Endothelial cell of umbilical vein (primary cell): ENCODE measurements at regions not wholly inside any gene's neighbourhood (a gene's known extent, or its start where the extent isn't known, plus 50 kb on each side); places are given as distances from the start of the nearest gene placed in this dataset.
"Not testable (repeated sequence)": the region's sequence is repeated elsewhere in the genome, so short reads cannot be mapped to it uniquely, and the experiment has no call there.

Source experiments
- EZH2 ChIP-seq: IDR thresholded peaks from 2 replicates; pipeline ENCODE4 v1.6.1; 2012; ENCODE audit warnings: borderline replicate concordance, low read depth, mild to moderate bottlenecking, moderate library complexity, low read length, inconsistent platforms; ENCODE audit not compliant: severe bottlenecking
- FOS ChIP-seq: IDR thresholded peaks from 2 replicates; pipeline ENCODE4 v1.6.1; 2011; ENCODE audit warnings: mild to moderate bottlenecking, low read length, moderate library complexity, borderline replicate concordance; ENCODE audit not compliant: insufficient read depth
- GATA2 ChIP-seq: IDR thresholded peaks from 2 replicates; pipeline ENCODE4 v1.7.0; 2011; ENCODE audit warnings: low read depth, mild to moderate bottlenecking, moderate library complexity, mixed read lengths, low read length; ENCODE audit not compliant: insufficient read length, insufficient read depth
- JUN ChIP-seq: IDR thresholded peaks from 2 replicates; pipeline ENCODE4 v1.6.1; 2011; ENCODE audit warnings: borderline replicate concordance, low read depth; ENCODE audit not compliant: insufficient read length, insufficient read depth
- MYC ChIP-seq: IDR thresholded peaks from one replicate; pipeline ENCODE4 v1.6.1; 2011; ENCODE audit warnings: mild to moderate bottlenecking, low read depth, low read length
- POLR2A ChIP-seq: IDR thresholded peaks from 2 replicates; pipeline ENCODE4 v1.6.1; 2012; ENCODE audit warnings: low read depth, mild to moderate bottlenecking, control low read depth, low read length
- POLR2AphosphoS5 ChIP-seq: IDR thresholded peaks from 2 replicates; pipeline ENCODE4 v1.6.1; 2012; ENCODE audit warnings: low read depth, mild to moderate bottlenecking, control low read depth, low read length, moderate library complexity; ENCODE audit not compliant: insufficient read depth
- TF ChIP-seq, protein P1 (sequence below), 2 donors: IDR thresholded peaks; 1 replicate in 1 of 2; 2 replicates in 1 of 2; pipeline ENCODE4 v1.5.1; 2011; ENCODE audit warnings: low read length in 2 of 2, mild to moderate bottlenecking in 2 of 2, moderate library complexity in 2 of 2, control low read depth in 1 of 2, inconsistent platforms in 1 of 2, low read depth in 1 of 2; ENCODE audit not compliant: insufficient read depth in 1 of 2; ENCODE audit errors: extremely low read depth in 1 of 2
- TF ChIP-seq, protein P2 (sequence below): IDR thresholded peaks from 2 replicates; pipeline ENCODE4 v1.6.1; 2011; ENCODE audit not compliant: insufficient read depth, insufficient read length

- TF ChIP-seq, protein P1, sequence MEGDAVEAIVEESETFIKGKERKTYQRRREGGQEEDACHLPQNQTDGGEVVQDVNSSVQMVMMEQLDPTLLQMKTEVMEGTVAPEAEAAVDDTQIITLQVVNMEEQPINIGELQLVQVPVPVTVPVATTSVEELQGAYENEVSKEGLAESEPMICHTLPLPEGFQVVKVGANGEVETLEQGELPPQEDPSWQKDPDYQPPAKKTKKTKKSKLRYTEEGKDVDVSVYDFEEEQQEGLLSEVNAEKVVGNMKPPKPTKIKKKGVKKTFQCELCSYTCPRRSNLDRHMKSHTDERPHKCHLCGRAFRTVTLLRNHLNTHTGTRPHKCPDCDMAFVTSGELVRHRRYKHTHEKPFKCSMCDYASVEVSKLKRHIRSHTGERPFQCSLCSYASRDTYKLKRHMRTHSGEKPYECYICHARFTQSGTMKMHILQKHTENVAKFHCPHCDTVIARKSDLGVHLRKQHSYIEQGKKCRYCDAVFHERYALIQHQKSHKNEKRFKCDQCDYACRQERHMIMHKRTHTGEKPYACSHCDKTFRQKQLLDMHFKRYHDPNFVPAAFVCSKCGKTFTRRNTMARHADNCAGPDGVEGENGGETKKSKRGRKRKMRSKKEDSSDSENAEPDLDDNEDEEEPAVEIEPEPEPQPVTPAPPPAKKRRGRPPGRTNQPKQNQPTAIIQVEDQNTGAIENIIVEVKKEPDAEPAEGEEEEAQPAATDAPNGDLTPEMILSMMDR (IDR thresholded peaks at IDR 0.05; ENCODE audit: extremely low read depth in 1 of 2, insufficient read depth in 1 of 2, low read depth in 1 of 2, low read length in 2 of 2), result not testable (repeated sequence)
- not testable (repeated sequence) for TF ChIP-seq POLR2A, GATA2, POLR2AphosphoS5, EZH2, JUN, MYC, FOS
- TF ChIP-seq, protein P2, sequence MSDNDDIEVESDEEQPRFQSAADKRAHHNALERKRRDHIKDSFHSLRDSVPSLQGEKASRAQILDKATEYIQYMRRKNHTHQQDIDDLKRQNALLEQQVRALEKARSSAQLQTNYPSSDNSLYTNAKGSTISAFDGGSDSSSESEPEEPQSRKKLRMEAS, result not testable (repeated sequence)
These were observed 4498.1 kb upstream of the TPTE start for GRCh38 chr21:6023331-6023730.
